Tibial nerve (tissue), 4 donors: ENCODE measurements at regions not wholly inside any gene's neighbourhood (a gene's known extent, or its start where the extent isn't known, plus 50 kb on each side); places are given as distances from the start of the nearest gene placed in this dataset.

ENCODE experiments used
- EP300 ChIP-seq, 2 donors: sonication (generic); formaldehyde crosslinking; IDR thresholded peaks; one replicate each; pipeline ENCODE4 v1.6.1; 2017; ENCODE audit warnings: antibody characterized with exemption in 2 of 2, mild to moderate bottlenecking in 1 of 2
- POLR2A ChIP-seq, 2 donors: fragments of 450-650 bp; IDR thresholded peaks; one replicate each; pipeline ENCODE4 v1.6.1; 2017; ENCODE audit warnings: antibody characterized with exemption in 2 of 2, mild to moderate bottlenecking in 2 of 2, moderate library complexity in 2 of 2
- TF ChIP-seq, protein P1 (sequence below), 5 experiments: fragments of 200-600 bp in 3 of 5; fragments of 450-650 bp in 2 of 5; sonication (generic) in 3 of 5; IDR thresholded peaks; one replicate each; pipeline ENCODE4 v1.5.1; 2016 to 2019; ENCODE audit warnings: antibody characterized with exemption in 5 of 5, mild to moderate bottlenecking in 3 of 5, moderate library complexity in 2 of 5

DNA sequence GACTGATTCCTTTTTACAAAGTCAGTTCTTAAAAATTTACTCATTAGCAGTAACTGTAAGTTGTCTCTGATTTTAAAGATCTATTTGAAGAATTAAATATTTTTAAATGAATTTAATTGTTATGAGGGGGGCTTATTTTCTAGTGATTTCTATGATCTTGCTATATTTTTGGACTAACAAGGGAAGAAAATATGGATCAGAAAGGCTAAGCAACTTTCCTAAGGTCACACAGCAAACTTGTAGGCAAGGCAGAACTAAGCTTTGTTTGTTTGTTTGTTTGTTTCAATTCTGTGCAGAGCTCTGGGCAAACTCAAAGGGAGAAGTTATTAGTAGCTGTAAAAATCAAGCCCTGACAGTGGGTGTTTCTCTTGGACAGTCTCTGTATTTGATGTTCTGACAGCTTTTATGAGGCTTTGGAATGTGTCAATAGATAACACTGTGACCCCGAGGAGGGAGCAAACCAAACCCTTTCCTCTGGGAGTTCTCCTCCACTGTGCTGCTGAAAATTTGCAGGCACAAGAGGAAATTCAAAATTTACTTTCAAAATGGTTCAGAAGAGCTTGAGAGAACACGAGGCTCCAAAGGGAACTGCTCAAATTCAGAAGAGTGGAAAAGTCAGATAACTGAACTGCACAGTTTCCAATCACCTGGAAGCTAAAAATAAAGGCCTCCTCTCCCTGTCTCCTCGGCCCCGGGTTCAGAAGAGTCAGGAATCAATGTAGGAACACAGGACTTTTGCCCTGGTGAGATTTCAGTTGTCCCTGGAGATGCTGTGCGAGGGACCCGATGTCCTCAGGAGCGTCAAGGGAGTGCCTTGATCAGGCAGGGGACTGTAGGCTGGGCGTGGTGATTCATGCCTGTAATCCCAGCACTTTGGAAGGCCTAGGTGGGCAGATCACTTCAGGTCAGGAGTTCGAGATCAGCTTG lies 325.7 kb downstream of the GATA3 start:
- TF ChIP-seq, protein P1, sequence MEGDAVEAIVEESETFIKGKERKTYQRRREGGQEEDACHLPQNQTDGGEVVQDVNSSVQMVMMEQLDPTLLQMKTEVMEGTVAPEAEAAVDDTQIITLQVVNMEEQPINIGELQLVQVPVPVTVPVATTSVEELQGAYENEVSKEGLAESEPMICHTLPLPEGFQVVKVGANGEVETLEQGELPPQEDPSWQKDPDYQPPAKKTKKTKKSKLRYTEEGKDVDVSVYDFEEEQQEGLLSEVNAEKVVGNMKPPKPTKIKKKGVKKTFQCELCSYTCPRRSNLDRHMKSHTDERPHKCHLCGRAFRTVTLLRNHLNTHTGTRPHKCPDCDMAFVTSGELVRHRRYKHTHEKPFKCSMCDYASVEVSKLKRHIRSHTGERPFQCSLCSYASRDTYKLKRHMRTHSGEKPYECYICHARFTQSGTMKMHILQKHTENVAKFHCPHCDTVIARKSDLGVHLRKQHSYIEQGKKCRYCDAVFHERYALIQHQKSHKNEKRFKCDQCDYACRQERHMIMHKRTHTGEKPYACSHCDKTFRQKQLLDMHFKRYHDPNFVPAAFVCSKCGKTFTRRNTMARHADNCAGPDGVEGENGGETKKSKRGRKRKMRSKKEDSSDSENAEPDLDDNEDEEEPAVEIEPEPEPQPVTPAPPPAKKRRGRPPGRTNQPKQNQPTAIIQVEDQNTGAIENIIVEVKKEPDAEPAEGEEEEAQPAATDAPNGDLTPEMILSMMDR (IDR thresholded peaks at IDR 0.05), result no peak
- TF ChIP-seq POLR2A (IDR thresholded peaks at IDR 0.05) (no peak), EP300 (IDR thresholded peaks at IDR 0.05) (no peak)
